ENCODE measurements at regions not wholly inside any gene's neighbourhood (a gene's known extent, or its start where the extent isn't known, plus 50 kb on each side); places are given as distances from the start of the nearest gene placed in this dataset.

DNA sequence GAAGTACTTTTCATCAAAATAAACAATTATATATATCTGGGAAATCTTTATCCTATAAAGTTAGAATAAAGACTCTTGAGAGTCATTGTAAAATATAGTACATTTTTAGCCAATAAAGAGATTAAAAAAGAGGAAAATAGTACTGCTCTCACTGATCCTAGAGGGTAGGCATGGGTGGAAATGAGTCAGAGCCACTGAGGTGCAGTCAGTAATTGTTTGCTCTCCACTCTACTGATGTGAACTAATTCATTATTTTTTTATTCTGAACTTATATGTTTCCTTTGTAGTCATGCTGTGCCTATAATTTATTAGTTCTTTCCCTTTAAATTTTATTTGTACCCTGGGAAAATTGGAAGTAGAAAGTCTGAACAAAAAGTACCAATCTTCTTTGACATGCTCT lies 1359.4 kb upstream of the GJE1 start:
- no peak for TF ChIP-seq POLR2A (IDR thresholded peaks at IDR 0.05)
- TF ChIP-seq, protein P1, sequence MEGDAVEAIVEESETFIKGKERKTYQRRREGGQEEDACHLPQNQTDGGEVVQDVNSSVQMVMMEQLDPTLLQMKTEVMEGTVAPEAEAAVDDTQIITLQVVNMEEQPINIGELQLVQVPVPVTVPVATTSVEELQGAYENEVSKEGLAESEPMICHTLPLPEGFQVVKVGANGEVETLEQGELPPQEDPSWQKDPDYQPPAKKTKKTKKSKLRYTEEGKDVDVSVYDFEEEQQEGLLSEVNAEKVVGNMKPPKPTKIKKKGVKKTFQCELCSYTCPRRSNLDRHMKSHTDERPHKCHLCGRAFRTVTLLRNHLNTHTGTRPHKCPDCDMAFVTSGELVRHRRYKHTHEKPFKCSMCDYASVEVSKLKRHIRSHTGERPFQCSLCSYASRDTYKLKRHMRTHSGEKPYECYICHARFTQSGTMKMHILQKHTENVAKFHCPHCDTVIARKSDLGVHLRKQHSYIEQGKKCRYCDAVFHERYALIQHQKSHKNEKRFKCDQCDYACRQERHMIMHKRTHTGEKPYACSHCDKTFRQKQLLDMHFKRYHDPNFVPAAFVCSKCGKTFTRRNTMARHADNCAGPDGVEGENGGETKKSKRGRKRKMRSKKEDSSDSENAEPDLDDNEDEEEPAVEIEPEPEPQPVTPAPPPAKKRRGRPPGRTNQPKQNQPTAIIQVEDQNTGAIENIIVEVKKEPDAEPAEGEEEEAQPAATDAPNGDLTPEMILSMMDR (IDR thresholded peaks at IDR 0.05), result no peak
- H3K4me1 ChIP-seq, result peaks cover 0 to 11% (median 0%) of the 10 kb centered on the region in 4 donors
- no peak overlapping the region for H3K27ac ChIP-seq
- no peaks in the 10 kb centered on the region for H3K36me3 ChIP-seq
- no peaks in the 10 kb centered on the region for H3K27me3 ChIP-seq
- H3K9me3 ChIP-seq, result no peaks in the 10 kb centered on the region
- DNase-seq, result no peak
- no peak overlapping the region for H3K4me3 ChIP-seq

DNA sequence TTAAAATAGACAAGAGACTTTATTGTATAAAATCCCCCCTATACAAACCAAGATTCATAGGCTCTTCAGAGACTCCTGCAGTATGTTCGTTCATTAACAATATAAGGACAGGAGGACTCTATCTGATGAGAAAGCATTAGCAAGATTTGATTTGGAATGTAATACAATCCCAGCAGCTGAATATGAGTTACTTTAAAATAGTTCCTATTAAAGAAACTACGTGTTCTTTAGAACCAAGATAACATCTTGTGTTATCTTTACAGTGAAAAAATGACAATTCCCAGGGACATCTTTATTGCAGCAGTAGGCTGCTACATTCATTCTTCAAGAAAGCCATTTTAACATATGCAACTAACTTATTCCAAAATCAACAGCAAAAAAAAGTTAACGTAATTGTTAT lies 1360.1 kb upstream of the GJE1 start:
- no peak for DNase-seq
- TF ChIP-seq POLR2A (IDR thresholded peaks at IDR 0.05), result no peak
- TF ChIP-seq, protein P1 (IDR thresholded peaks at IDR 0.05), result no peak
- H3K27me3 ChIP-seq, result no peaks in the 10 kb centered on the region
- peaks cover 0 to 11% (median 0%) of the 10 kb centered on the region in 4 donors for H3K4me1 ChIP-seq
- no peaks in the 10 kb centered on the region for H3K36me3 ChIP-seq
- H3K27ac ChIP-seq, result no peak overlapping the region
- no peak overlapping the region for H3K4me3 ChIP-seq
- no peaks in the 10 kb centered on the region for H3K9me3 ChIP-seq

DNA sequence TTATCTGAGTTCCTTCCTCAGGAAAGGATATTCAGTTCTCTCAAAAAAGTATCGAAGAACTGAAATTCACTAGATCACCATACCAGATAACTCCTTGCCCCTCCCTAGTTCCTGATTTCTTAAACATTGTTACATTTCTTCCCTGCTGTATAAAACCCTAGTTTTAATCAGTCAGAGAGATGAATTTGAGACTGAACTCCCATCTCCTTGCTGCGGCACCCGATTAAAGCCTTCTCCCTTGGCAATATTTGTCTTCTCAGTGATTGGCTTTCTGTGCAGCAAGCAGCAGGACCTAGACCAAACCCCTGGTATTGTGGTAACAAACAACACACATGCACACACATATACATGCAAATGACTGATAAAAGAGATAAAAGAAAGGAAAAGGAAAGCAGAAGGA lies 1364.6 kb upstream of the GJE1 start:
- DNase-seq, result no peak

DNA sequence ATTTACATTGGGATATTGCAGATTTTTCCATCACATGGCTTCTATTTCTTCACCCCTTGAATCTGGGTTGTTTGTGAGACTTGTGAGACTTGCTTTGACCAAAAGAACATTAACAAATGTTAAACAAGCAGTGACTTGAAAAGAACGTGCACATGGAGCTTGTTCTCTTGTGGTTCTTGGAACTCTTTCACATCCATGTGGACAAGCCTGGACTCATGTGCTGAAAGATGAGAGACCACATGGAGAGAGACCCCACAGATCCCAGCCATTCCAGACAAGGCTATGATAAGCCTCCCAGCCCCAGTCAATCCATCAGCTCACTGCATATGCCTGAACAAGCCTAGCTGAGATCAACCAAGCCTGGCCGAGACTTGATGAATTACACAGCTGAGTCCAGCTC lies 1365.7 kb upstream of the GJE1 start:
- no peaks in the 10 kb centered on the region for H3K4me1 ChIP-seq
- H3K36me3 ChIP-seq, result no peaks in the 10 kb centered on the region
- no peak overlapping the region for H3K4me3 ChIP-seq
- TF ChIP-seq, protein P1 (IDR thresholded peaks at IDR 0.05), result no peak
- no peaks in the 10 kb centered on the region for H3K27me3 ChIP-seq
- no peak overlapping the region for H3K27ac ChIP-seq
- no peak for DNase-seq
- no peaks in the 10 kb centered on the region for H3K9me3 ChIP-seq

More for the DNA sequence above, 1364.6 kb upstream of the GJE1 start:
- TF ChIP-seq, protein P1 (IDR thresholded peaks at IDR 0.05), result no peak
- no peak for TF ChIP-seq POLR2A (IDR thresholded peaks at IDR 0.05)
- no peak overlapping the region for H3K27ac ChIP-seq
- no peaks in the 10 kb centered on the region for H3K4me1 ChIP-seq
- no peaks in the 10 kb centered on the region for H3K27me3 ChIP-seq
- no peaks in the 10 kb centered on the region for H3K36me3 ChIP-seq
- H3K9me3 ChIP-seq, result no peaks in the 10 kb centered on the region
- no peak overlapping the region for H3K4me3 ChIP-seq

DNA sequence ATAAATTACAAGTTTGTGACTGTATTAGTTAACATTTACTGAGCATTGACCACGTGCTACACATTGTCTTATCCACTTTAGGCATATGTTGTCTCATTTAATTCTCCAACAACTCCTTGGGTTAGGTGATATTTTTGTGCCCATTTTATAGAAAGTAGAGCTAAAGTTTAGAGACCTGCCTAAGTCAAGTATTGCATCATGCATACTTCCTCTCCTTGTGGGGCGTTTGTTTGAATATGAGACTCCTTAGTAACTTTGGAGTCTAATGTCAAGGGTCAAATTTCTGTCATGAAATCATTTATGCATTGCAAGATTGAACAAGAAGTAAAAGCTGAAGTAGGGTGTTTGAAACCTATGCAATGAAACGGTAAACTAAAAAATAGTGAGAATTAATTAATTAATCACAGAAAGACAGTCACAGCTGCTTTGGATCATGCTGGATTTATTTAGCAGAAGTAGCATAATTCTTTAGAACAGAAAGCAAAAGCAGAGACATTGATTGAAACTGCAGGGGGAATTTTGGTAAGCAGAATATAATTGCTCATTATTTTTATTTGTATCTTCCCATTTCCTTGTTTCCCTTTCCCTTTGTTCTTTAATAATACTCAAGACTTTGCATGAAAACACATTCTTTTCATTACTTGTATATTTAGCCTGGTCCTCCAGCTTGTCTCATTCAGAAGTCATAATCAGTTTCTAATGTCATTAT lies 1374.4 kb upstream of the GJE1 start:
- Histone ChIP-seq H3K4me3 (no peak overlapping the region), H3K36me3 (no peaks in the 10 kb centered on the region), H3K4me1 (no peaks in the 10 kb centered on the region), H3K9me3 (peaks cover 0 to 4% (median 0%) of the 10 kb centered on the region in 4 donors), H3K27me3 (no peaks in the 10 kb centered on the region), H3K27ac (no peak overlapping the region)
- TF ChIP-seq POLR2A (IDR thresholded peaks at IDR 0.05), result no peak
- TF ChIP-seq, protein P1 (IDR thresholded peaks at IDR 0.05), result no peak
- DNase-seq, result no peak

All from Peyer's patch (tissue), 4 donors.